Progenitor cell of endocrine pancreas (in vitro differentiated cells): ENCODE measurements at regions not wholly inside any gene's neighbourhood (a gene's known extent, or its start where the extent isn't known, plus 50 kb on each side); places are given as distances from the start of the nearest gene placed in this dataset.

Experiments
- DNase-seq: peaks from one replicate; pipeline ENCODE4 v3.0.0; 2021; ENCODE audit warnings: low spot score; ENCODE audit not compliant: unreplicated experiment
- H3K27ac Mint-ChIP-seq: 2 replicates; pipeline ENCODE4 v1.8.0; 2021; ENCODE audit warnings: mild to moderate bottlenecking, moderate library complexity, mixed read lengths
- H3K27me3 Mint-ChIP-seq: 2 replicates; pipeline ENCODE4 v1.8.0; 2021; ENCODE audit warnings: mixed read lengths
- H3K36me3 Mint-ChIP-seq: 2 replicates; pipeline ENCODE4 v1.8.0; 2022; ENCODE audit warnings: mixed read lengths; ENCODE audit not compliant: insufficient read depth
- H3K4me1 Mint-ChIP-seq: 2 replicates; pipeline ENCODE4 v1.8.0; 2021; ENCODE audit warnings: low read depth, mixed read lengths
- H3K4me3 Mint-ChIP-seq: 2 replicates; pipeline ENCODE4 v1.8.0; 2021; ENCODE audit warnings: low read depth, mild to moderate bottlenecking, moderate library complexity, mixed read lengths
- H3K9me3 Mint-ChIP-seq: 2 replicates; pipeline ENCODE4 v1.8.0; 2021; ENCODE audit warnings: low read depth, mixed read lengths
- TF ChIP-seq, protein P1 (sequence below): fragments of 200-600 bp; sonication (generic); IDR thresholded peaks from one replicate; pipeline ENCODE4 v1.5.0; 2021; ENCODE audit warnings: antibody characterized with exemption, mild to moderate bottlenecking; ENCODE audit not compliant: unreplicated experiment

DNA sequence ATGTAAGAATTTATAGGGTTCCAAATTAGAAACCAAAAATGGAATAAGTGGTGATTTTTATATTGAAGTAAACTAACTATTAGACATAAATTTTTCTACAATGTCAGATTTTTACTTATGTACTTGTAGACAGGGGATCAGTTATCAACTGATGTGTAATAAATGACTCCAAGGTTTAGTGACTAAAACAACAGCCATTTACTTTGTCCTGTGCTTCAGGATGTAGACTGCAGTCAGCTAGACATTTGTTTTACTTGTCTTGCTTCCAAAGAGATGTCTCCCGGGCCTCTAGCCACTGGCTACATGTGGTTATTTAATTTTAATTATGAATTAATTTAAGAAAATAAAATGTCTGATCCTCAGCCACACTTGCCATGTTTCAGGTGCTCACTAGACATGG lies 249.7 kb upstream of the IGFBP3 start:
- H3K27me3 Mint-ChIP-seq: peaks cover 8% of the 10 kb centered on the region
- no peaks in the 10 kb centered on the region for H3K4me1 Mint-ChIP-seq
- H3K27ac Mint-ChIP-seq: no peak overlapping the region
- TF ChIP-seq, protein P1, sequence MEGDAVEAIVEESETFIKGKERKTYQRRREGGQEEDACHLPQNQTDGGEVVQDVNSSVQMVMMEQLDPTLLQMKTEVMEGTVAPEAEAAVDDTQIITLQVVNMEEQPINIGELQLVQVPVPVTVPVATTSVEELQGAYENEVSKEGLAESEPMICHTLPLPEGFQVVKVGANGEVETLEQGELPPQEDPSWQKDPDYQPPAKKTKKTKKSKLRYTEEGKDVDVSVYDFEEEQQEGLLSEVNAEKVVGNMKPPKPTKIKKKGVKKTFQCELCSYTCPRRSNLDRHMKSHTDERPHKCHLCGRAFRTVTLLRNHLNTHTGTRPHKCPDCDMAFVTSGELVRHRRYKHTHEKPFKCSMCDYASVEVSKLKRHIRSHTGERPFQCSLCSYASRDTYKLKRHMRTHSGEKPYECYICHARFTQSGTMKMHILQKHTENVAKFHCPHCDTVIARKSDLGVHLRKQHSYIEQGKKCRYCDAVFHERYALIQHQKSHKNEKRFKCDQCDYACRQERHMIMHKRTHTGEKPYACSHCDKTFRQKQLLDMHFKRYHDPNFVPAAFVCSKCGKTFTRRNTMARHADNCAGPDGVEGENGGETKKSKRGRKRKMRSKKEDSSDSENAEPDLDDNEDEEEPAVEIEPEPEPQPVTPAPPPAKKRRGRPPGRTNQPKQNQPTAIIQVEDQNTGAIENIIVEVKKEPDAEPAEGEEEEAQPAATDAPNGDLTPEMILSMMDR: no peak
- no peak for DNase-seq
- no peaks in the 10 kb centered on the region for H3K36me3 Mint-ChIP-seq
- H3K4me3 Mint-ChIP-seq: no peak overlapping the region
- H3K9me3 Mint-ChIP-seq: peaks cover 4% of the 10 kb centered on the region

GRCh38 chr7:46170021-46170420 lies 248.9 kb upstream of the IGFBP3 start:
- Mint-ChIP-seq H3K27ac (no peak overlapping the region), H3K4me3 (no peak overlapping the region), H3K27me3 (peaks cover 8% of the 10 kb centered on the region), H3K9me3 (peaks cover 4% of the 10 kb centered on the region), H3K4me1 (no peaks in the 10 kb centered on the region), H3K36me3 (no peaks in the 10 kb centered on the region)
- TF ChIP-seq, protein P1: no peak
- no peak for DNase-seq

GRCh38 chr7:46169384-46169755 lies 248.3 kb upstream of the IGFBP3 start:
- H3K9me3 Mint-ChIP-seq: peaks cover 4% of the 10 kb centered on the region
- no peaks in the 10 kb centered on the region for H3K4me1 Mint-ChIP-seq
- TF ChIP-seq, protein P1: no peak
- H3K36me3 Mint-ChIP-seq: no peaks in the 10 kb centered on the region
- H3K4me3 Mint-ChIP-seq: no peak overlapping the region
- no peak overlapping the region for H3K27ac Mint-ChIP-seq
- H3K27me3 Mint-ChIP-seq: peaks cover 12% of the 10 kb centered on the region
- no peak for DNase-seq

- no peak overlapping the region for H3K4me3 Mint-ChIP-seq
- H3K27ac Mint-ChIP-seq: no peak overlapping the region
- DNase-seq: no peak
- no peaks in the 10 kb centered on the region for H3K4me1 Mint-ChIP-seq
- TF ChIP-seq, protein P1: no peak
- H3K27me3 Mint-ChIP-seq: peaks cover 13% of the 10 kb centered on the region
- H3K9me3 Mint-ChIP-seq: peaks cover 4% of the 10 kb centered on the region
- H3K36me3 Mint-ChIP-seq: no peaks in the 10 kb centered on the region
Measured at GRCh38 chr7:46168671-46169383, 247.8 kb upstream of the IGFBP3 start.

GRCh38 chr7:46168231-46168630 lies 247.2 kb upstream of the IGFBP3 start:
- H3K4me1 Mint-ChIP-seq: no peaks in the 10 kb centered on the region
- peaks cover 4% of the 10 kb centered on the region for H3K9me3 Mint-ChIP-seq
- H3K4me3 Mint-ChIP-seq: no peak overlapping the region
- DNase-seq: no peak
- TF ChIP-seq, protein P1: no peak
- H3K36me3 Mint-ChIP-seq: no peaks in the 10 kb centered on the region
- no peak overlapping the region for H3K27ac Mint-ChIP-seq
- peaks cover 17% of the 10 kb centered on the region for H3K27me3 Mint-ChIP-seq
